OCI-LY3 (cell line): ENCODE measurements at regions not wholly inside any gene's neighbourhood (a gene's known extent, or its start where the extent isn't known, plus 50 kb on each side); places are given as distances from the start of the nearest gene placed in this dataset.

ENCODE experiments used
- EZH2phosphoT487 ChIP-seq: fragments of 200-600 bp; shearing (Covaris generic); IDR thresholded peaks from 2 replicates; pipeline ENCODE4 v1.6.1; 2018; ENCODE audit warnings: antibody characterized with exemption, mixed run types, low read depth
- TF ChIP-seq, protein P1 (sequence below): fragments of 200-600, 300-600 bp; sonication (generic); IDR thresholded peaks from 2 replicates; pipeline ENCODE4 v1.5.1; 2014; ENCODE audit warnings: antibody characterized with exemption, low read length, low read depth

DNA sequence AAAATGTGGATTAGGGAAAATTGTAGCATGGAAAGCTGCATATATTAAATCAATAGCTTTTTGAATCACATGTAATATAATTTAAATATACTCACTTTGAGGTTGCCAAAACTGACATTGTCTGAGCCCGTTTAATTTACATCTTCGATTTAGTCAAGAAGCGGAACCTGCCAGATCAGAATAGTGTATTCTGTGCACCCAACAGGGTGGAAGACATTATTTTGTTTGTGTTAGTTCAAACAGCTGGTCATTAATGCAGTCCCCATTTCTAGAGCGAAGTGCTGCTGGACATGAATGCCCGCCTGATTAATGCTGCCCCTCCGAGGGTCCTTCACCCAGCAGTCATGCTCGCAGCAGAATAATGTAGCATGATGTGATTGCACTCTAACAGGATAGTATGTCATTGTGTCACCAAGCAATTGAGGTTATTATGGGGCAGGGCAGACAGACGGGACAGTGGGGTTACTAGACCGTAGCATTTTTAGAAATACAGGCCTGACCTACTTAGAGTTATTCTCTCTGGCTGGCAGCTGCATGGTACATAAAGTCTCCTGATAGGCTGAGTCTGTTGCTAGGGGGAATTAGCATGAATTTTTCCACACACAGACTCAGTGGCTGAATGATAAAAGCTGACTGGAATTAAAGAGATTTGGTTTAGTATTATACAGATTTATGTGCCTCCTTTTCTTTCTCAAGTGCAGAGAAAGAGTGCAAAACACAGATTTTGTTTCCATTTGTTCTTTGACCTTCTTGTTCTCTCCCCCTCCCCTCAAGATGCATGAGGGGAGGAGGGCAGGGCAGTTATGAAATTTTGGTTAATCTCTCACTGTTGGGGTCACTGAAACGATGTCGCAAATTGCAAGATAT, 147.1 kb downstream of the PRL start:
- TF ChIP-seq, protein P1, sequence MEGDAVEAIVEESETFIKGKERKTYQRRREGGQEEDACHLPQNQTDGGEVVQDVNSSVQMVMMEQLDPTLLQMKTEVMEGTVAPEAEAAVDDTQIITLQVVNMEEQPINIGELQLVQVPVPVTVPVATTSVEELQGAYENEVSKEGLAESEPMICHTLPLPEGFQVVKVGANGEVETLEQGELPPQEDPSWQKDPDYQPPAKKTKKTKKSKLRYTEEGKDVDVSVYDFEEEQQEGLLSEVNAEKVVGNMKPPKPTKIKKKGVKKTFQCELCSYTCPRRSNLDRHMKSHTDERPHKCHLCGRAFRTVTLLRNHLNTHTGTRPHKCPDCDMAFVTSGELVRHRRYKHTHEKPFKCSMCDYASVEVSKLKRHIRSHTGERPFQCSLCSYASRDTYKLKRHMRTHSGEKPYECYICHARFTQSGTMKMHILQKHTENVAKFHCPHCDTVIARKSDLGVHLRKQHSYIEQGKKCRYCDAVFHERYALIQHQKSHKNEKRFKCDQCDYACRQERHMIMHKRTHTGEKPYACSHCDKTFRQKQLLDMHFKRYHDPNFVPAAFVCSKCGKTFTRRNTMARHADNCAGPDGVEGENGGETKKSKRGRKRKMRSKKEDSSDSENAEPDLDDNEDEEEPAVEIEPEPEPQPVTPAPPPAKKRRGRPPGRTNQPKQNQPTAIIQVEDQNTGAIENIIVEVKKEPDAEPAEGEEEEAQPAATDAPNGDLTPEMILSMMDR, result no peak
- no peak for TF ChIP-seq EZH2phosphoT487
